WTC11 (cell line): ENCODE measurements at regions not wholly inside any gene's neighbourhood (a gene's known extent, or its start where the extent isn't known, plus 50 kb on each side); places are given as distances from the start of the nearest gene placed in this dataset.
"Not testable (repeated sequence)": the region's sequence is repeated elsewhere in the genome, so short reads cannot be mapped to it uniquely, and the experiment has no call there.

Experiments
- ATAC-seq: fragments of 200-7000 bp; cut with Tn5 transposase; 2 replicates; pipeline ENCODE4 v1.10.0; 2021; ENCODE audit warnings: mild to moderate bottlenecking, moderate library complexity
- CTCF ChIA-PET: fragments of 300-600 bp; sonication (Branson Sonifier 250); formaldehyde crosslinking; loops from one replicate; lab custom pipeline; 2021; ENCODE audit warnings: antibody characterized with exemption; lab: Charles Lee
- POLR2A ChIA-PET: fragments of 350-600 bp; sonication (Branson Sonifier 250); formaldehyde crosslinking; loops from one replicate; lab custom pipeline; 2021; ENCODE audit warnings: antibody characterized with exemption; lab: Charles Lee
- DNase-seq: peaks from one replicate; pipeline ENCODE4 v3.0.0; 2021; ENCODE audit warnings: low spot score
- H3K27ac Mint-ChIP-seq: 2 replicates; pipeline ENCODE4 v1.8.0; 2021; ENCODE audit warnings: mixed read lengths
- H3K27me3 Mint-ChIP-seq: 2 replicates; pipeline ENCODE4 v1.8.0; 2021; ENCODE audit warnings: low read depth, mild to moderate bottlenecking, moderate library complexity, mixed read lengths
- H3K36me3 Mint-ChIP-seq: 2 replicates; pipeline ENCODE4 v1.8.0; 2021; ENCODE audit warnings: mixed read lengths
- H3K4me1 Mint-ChIP-seq: 2 replicates; pipeline ENCODE4 v1.8.0; 2022; ENCODE audit warnings: mixed read lengths
- H3K4me3 Mint-ChIP-seq: 2 replicates; pipeline ENCODE4 v1.8.0; 2021; ENCODE audit warnings: mild to moderate bottlenecking, moderate library complexity, mixed read lengths
- H3K9me3 Mint-ChIP-seq: 2 replicates; pipeline ENCODE4 v1.8.0; 2021; ENCODE audit warnings: mixed read lengths
- CBFB ChIP-seq: sonication (generic); formaldehyde crosslinking; IDR thresholded peaks from 2 replicates; pipeline ENCODE4 v1.8.1; 2022; ENCODE audit warnings: mild to moderate bottlenecking, low read depth, missing genetic modification reagents
- ELF4 ChIP-seq: sonication (generic); formaldehyde crosslinking; IDR thresholded peaks from 2 replicates; pipeline ENCODE4 v1.8.1; 2022; ENCODE audit warnings: low read depth, mild to moderate bottlenecking, moderate library complexity, missing genetic modification reagents
- EMX1 ChIP-seq: fragments of 250-450 bp; sonication (Bioruptor Pico); IDR thresholded peaks from 2 replicates; pipeline ENCODE4 v1.8.0; 2021; ENCODE audit warnings: mild to moderate bottlenecking
- ETV6 ChIP-seq: sonication (generic); formaldehyde crosslinking; IDR thresholded peaks from 2 replicates; pipeline ENCODE4 v1.8.1; 2022; ENCODE audit warnings: mild to moderate bottlenecking, missing genetic modification reagents
- FOXJ3 ChIP-seq: sonication (generic); formaldehyde crosslinking; IDR thresholded peaks from 2 replicates; pipeline ENCODE4 v1.9.0; 2021; ENCODE audit warnings: missing genetic modification reagents, mild to moderate bottlenecking, borderline replicate concordance
- FOXP1 ChIP-seq: sonication (generic); formaldehyde crosslinking; IDR thresholded peaks from 2 replicates; pipeline ENCODE4 v1.8.0; 2022; ENCODE audit warnings: missing genetic modification reagents, mild to moderate bottlenecking, moderate library complexity, borderline replicate concordance
- GRHL2 ChIP-seq: fragments of 250-450 bp; sonication (Bioruptor Pico); IDR thresholded peaks from 2 replicates; pipeline ENCODE4 v1.8.0; 2022; ENCODE audit warnings: mild to moderate bottlenecking, moderate library complexity; ENCODE audit not compliant: insufficient replicate concordance, severe bottlenecking
- HMGA2 ChIP-seq: fragments of 250-450 bp; sonication (Bioruptor Pico); IDR thresholded peaks from 2 replicates; pipeline ENCODE4 v1.4.0; 2021; ENCODE audit warnings: mild to moderate bottlenecking, moderate library complexity
- NFE2L1 ChIP-seq: sonication (generic); formaldehyde crosslinking; IDR thresholded peaks from 2 replicates; pipeline ENCODE4 v1.8.1; 2023; ENCODE audit warnings: missing genetic modification reagents
- NR1H2 ChIP-seq: sonication (generic); formaldehyde crosslinking; IDR thresholded peaks from 2 replicates; pipeline ENCODE4 v1.9.0; 2021; ENCODE audit warnings: mild to moderate bottlenecking, moderate library complexity, missing genetic modification reagents
- NR2C2 ChIP-seq: sonication (generic); formaldehyde crosslinking; IDR thresholded peaks from 2 replicates; pipeline ENCODE4 v1.8.0; 2022; ENCODE audit warnings: mild to moderate bottlenecking, missing genetic modification reagents
- PREB ChIP-seq: sonication (generic); formaldehyde crosslinking; IDR thresholded peaks from 2 replicates; pipeline ENCODE4 v1.8.1; 2022; ENCODE audit warnings: mild to moderate bottlenecking, missing genetic modification reagents, moderate library complexity, borderline replicate concordance
- RORB ChIP-seq: fragments of 250-450 bp; sonication (Bioruptor Pico); IDR thresholded peaks from 2 replicates; pipeline ENCODE4 v1.9.0; 2021; ENCODE audit warnings: mild to moderate bottlenecking
- SMAD4 ChIP-seq: sonication (generic); formaldehyde crosslinking; IDR thresholded peaks from 2 replicates; pipeline ENCODE4 v1.8.0; 2022; ENCODE audit warnings: mild to moderate bottlenecking, missing genetic modification reagents
- TEAD4 ChIP-seq: sonication (generic); formaldehyde crosslinking; IDR thresholded peaks from 2 replicates; pipeline ENCODE4 v1.8.0; 2022; ENCODE audit warnings: mild to moderate bottlenecking, missing genetic modification reagents
- ZBTB21 ChIP-seq: sonication (generic); formaldehyde crosslinking; IDR thresholded peaks from 2 replicates; pipeline ENCODE4 v1.8.1; 2023; ENCODE audit warnings: mild to moderate bottlenecking, missing genetic modification reagents, borderline replicate concordance
- ZNF121 ChIP-seq: sonication (generic); formaldehyde crosslinking; IDR thresholded peaks from 2 replicates; pipeline ENCODE4 v1.8.0; 2023; ENCODE audit warnings: missing genetic modification reagents
- TF ChIP-seq, protein P1 (sequence below): sonication (generic); formaldehyde crosslinking; IDR thresholded peaks from 2 replicates; pipeline ENCODE4 v1.8.0; 2023; ENCODE audit warnings: missing genetic modification reagents
- TF ChIP-seq, protein P2 (sequence below): sonication (generic); formaldehyde crosslinking; IDR thresholded peaks from 2 replicates; pipeline ENCODE4 v1.8.0; 2022; ENCODE audit warnings: missing genetic modification reagents
- TF ChIP-seq, protein P3 (sequence below): sonication (generic); formaldehyde crosslinking; IDR thresholded peaks from 2 replicates; pipeline ENCODE4 v1.8.1; 2023; ENCODE audit warnings: mild to moderate bottlenecking, missing genetic modification reagents, moderate library complexity
- TF ChIP-seq, protein P4 (sequence below): sonication (generic); formaldehyde crosslinking; IDR thresholded peaks from 2 replicates; pipeline ENCODE4 v1.8.1; 2023; ENCODE audit warnings: mild to moderate bottlenecking, missing genetic modification reagents

DNA sequence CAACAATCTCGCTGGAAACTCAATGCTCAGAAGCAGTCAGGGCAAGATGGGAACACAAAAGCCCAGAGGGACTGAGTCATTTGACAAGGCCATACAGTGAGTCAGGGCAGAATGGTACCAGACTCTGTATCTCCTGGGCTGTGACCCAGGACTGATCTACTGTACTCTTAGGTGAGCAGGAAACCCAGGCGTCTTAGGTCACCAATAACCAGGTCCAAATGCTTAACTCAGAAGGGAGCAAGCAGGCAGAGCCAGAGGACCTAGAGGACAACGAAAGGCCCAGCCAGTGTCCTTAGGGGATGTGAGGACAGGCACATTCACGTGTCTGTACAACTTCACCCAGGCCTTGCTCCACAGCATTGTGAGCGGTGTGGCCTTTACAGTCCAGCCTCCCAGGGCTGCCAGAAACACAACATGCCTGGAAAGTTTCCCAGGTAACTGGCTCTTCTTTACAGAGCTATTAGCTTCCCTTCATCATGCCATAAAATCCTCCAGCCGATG, 69.9 kb downstream of the ARL6IP4 start:
- no peak for TF ChIP-seq EMX1 (CRISPR knock-in tag)
- ATAC-seq (no peak), DNase-seq (no peak)
- H3K36me3 Mint-ChIP-seq: no peaks in the 10 kb centered on the region
- H3K27ac Mint-ChIP-seq: no peak overlapping the region
- H3K27me3 Mint-ChIP-seq: no peaks in the 10 kb centered on the region
- H3K9me3 Mint-ChIP-seq: no peaks in the 10 kb centered on the region
- H3K4me3 Mint-ChIP-seq: no peak overlapping the region
- ChIA-PET CTCF (no interaction called here), POLR2A (no interaction called here)
- H3K4me1 Mint-ChIP-seq: no peaks in the 10 kb centered on the region

DNA sequence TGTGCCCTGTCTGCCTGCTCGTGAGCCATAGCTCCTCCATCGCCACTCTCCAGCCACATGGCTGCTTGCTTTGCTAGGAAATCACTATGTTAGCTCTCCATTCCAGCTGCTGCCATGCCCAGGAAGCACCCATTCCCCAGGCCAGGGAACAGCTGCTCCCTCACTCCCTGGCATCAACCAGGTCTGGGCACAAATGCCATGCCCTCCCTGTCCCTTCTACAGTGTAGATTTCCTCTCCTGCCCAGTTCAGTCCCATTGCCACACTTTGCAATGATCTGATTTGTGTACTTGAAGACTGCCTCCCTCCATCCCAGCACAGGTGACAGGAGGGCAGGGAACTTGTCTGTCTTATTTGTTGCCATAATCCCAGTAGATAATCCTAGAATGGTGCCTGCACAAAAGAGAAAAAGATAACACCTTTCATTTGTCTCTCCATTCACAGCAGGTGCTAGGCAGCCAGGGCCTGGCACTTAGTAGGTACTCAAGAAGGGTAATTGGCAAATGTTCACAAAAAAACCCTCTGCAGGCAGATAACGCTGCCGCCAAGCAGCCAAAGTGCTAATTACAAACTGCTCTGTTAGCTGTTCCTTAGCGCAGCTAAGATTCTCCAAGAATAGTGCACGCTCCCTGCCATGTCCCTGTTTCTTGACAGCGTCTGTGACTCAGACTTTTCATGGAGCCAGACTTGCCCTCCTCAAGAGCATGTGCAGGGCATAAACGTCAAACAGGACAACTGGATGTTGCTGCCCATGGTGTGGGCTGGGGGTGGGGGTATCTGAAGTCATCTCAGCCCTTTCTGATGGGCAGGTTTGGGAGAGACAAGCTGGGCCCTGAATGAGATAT, 69.1 kb downstream of the ARL6IP4 start:
- TF ChIP-seq ZBTB21: no peak
- TF ChIP-seq, protein P1, sequence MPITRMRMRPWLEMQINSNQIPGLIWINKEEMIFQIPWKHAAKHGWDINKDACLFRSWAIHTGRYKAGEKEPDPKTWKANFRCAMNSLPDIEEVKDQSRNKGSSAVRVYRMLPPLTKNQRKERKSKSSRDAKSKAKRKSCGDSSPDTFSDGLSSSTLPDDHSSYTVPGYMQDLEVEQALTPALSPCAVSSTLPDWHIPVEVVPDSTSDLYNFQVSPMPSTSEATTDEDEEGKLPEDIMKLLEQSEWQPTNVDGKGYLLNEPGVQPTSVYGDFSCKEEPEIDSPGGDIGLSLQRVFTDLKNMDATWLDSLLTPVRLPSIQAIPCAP (CRISPR knock-in tag): no peak
- TF ChIP-seq FOXP1 (CRISPR knock-in tag): no peak
- TF ChIP-seq ELF4 (CRISPR knock-in tag): no peak
- TF ChIP-seq, protein P2, sequence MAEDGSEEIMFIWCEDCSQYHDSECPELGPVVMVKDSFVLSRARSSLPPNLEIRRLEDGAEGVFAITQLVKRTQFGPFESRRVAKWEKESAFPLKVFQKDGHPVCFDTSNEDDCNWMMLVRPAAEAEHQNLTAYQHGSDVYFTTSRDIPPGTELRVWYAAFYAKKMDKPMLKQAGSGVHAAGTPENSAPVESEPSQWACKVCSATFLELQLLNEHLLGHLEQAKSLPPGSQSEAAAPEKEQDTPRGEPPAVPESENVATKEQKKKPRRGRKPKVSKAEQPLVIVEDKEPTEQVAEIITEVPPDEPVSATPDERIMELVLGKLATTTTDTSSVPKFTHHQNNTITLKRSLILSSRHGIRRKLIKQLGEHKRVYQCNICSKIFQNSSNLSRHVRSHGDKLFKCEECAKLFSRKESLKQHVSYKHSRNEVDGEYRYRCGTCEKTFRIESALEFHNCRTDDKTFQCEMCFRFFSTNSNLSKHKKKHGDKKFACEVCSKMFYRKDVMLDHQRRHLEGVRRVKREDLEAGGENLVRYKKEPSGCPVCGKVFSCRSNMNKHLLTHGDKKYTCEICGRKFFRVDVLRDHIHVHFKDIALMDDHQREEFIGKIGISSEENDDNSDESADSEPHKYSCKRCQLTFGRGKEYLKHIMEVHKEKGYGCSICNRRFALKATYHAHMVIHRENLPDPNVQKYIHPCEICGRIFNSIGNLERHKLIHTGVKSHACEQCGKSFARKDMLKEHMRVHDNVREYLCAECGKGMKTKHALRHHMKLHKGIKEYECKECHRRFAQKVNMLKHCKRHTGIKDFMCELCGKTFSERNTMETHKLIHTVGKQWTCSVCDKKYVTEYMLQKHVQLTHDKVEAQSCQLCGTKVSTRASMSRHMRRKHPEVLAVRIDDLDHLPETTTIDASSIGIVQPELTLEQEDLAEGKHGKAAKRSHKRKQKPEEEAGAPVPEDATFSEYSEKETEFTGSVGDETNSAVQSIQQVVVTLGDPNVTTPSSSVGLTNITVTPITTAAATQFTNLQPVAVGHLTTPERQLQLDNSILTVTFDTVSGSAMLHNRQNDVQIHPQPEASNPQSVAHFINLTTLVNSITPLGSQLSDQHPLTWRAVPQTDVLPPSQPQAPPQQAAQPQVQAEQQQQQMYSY (CRISPR knock-in tag): no peak
- TF ChIP-seq HMGA2 (CRISPR knock-in tag): no peak
- no peak for TF ChIP-seq TEAD4 (CRISPR knock-in tag)
- no peak for ATAC-seq
- no peak for DNase-seq
- H3K4me3 Mint-ChIP-seq: no peak overlapping the region
- H3K36me3 Mint-ChIP-seq: no peaks in the 10 kb centered on the region
- no peaks in the 10 kb centered on the region for H3K27me3 Mint-ChIP-seq
- no peaks in the 10 kb centered on the region for H3K9me3 Mint-ChIP-seq
- no peaks in the 10 kb centered on the region for H3K4me1 Mint-ChIP-seq
- ChIA-PET POLR2A (no interaction called here), CTCF (no interaction called here)
- H3K27ac Mint-ChIP-seq: no peak overlapping the region

DNA sequence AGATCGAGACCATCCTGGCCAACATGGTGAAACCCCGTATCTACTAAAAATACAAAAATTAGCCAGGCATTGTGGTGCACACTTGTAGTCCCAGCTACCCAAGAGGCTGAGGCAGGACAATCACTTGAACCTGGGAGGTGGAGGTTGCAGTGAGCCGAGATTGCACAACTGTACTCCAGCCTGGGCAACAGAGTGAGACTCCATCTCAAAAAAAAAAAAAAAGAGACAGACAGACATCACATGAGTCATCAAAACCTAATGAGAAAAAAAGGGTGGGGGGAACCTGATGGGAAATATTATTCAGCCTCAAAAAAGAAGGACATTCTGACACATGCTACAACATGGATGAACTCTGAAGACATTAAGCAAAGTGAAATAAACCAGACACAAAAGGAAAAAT, 67.4 kb downstream of the ARL6IP4 start:
- H3K27ac Mint-ChIP-seq: 0 out of 2 replicates have a peak overlapping the region, but pooled peaks have one; percentile 12
- H3K9me3 Mint-ChIP-seq, H3K36me3 Mint-ChIP-seq, CTCF ChIA-PET, POLR2A ChIA-PET, H3K27me3 Mint-ChIP-seq, H3K4me3 Mint-ChIP-seq, H3K4me1 Mint-ChIP-seq, DNase-seq, ATAC-seq: not testable (repeated sequence)

DNA sequence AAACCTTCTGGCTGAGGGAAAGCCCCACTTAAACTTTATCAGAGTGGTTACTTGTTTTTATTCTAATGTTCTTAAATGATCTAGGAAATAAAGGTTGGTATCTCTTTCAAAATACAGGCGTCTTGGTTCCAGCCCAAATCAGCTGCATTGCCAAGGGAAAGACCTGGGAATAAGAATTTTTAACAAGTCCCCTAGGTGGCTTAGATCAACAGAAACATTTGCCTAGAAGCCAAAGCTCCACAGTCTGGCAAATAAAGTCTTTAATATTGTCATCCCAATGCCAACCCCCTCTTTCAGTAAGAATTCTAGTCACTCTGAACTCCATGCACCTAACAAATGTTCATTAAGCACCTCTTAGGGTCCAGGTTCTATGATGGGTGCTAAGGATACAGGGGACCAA, 66.8 kb downstream of the ARL6IP4 start:
- no peaks in the 10 kb centered on the region for H3K4me1 Mint-ChIP-seq
- H3K9me3 Mint-ChIP-seq: no peaks in the 10 kb centered on the region
- DNase-seq (no peak), ATAC-seq (no peak)
- H3K36me3 Mint-ChIP-seq: no peaks in the 10 kb centered on the region
- no peak overlapping the region for H3K27ac Mint-ChIP-seq
- ChIA-PET POLR2A (no interaction called here), CTCF (interaction anchor here (1.2 kb wide), 1 partner anchor 17 kb away, joined by 3 read pairs; no protein-coding TSS in a partner anchor)
- no peak overlapping the region for H3K4me3 Mint-ChIP-seq
- H3K27me3 Mint-ChIP-seq: no peaks in the 10 kb centered on the region
- TF ChIP-seq NR1H2 (CRISPR knock-in tag) (no peak), ETV6 (CRISPR knock-in tag) (no peak), EMX1 (CRISPR knock-in tag) (no peak), PREB (CRISPR knock-in tag) (no peak), FOXP1 (CRISPR knock-in tag) (no peak), GRHL2 (CRISPR knock-in tag) (no peak), CBFB (no peak), SMAD4 (CRISPR knock-in tag) (no peak), NR2C2 (CRISPR knock-in tag) (no peak), ZNF121 (CRISPR knock-in tag) (no peak), FOXJ3 (no peak), RORB (CRISPR knock-in tag) (no peak), NFE2L1 (CRISPR knock-in tag) (no peak)
- TF ChIP-seq, protein P3, sequence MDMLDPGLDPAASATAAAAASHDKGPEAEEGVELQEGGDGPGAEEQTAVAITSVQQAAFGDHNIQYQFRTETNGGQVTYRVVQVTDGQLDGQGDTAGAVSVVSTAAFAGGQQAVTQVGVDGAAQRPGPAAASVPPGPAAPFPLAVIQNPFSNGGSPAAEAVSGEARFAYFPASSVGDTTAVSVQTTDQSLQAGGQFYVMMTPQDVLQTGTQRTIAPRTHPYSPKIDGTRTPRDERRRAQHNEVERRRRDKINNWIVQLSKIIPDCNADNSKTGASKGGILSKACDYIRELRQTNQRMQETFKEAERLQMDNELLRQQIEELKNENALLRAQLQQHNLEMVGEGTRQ (CRISPR knock-in tag): no peak
- TF ChIP-seq, protein P4, sequence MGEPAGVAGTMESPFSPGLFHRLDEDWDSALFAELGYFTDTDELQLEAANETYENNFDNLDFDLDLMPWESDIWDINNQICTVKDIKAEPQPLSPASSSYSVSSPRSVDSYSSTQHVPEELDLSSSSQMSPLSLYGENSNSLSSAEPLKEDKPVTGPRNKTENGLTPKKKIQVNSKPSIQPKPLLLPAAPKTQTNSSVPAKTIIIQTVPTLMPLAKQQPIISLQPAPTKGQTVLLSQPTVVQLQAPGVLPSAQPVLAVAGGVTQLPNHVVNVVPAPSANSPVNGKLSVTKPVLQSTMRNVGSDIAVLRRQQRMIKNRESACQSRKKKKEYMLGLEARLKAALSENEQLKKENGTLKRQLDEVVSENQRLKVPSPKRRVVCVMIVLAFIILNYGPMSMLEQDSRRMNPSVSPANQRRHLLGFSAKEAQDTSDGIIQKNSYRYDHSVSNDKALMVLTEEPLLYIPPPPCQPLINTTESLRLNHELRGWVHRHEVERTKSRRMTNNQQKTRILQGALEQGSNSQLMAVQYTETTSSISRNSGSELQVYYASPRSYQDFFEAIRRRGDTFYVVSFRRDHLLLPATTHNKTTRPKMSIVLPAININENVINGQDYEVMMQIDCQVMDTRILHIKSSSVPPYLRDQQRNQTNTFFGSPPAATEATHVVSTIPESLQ (CRISPR knock-in tag): no peak
